GM21786 (cell line): ENCODE measurements at regions not wholly inside any gene's neighbourhood (a gene's known extent, or its start where the extent isn't known, plus 50 kb on each side); places are given as distances from the start of the nearest gene placed in this dataset.
"Not testable (repeated sequence)": the region's sequence is repeated elsewhere in the genome, so short reads cannot be mapped to it uniquely, and the experiment has no call there.

Source experiments
- ATAC-seq: cut with Tn5 transposase; IDR thresholded peaks from one replicate; pipeline ENCODE4 v1.9.1; 2021; ENCODE audit not compliant: unreplicated experiment

DNA sequence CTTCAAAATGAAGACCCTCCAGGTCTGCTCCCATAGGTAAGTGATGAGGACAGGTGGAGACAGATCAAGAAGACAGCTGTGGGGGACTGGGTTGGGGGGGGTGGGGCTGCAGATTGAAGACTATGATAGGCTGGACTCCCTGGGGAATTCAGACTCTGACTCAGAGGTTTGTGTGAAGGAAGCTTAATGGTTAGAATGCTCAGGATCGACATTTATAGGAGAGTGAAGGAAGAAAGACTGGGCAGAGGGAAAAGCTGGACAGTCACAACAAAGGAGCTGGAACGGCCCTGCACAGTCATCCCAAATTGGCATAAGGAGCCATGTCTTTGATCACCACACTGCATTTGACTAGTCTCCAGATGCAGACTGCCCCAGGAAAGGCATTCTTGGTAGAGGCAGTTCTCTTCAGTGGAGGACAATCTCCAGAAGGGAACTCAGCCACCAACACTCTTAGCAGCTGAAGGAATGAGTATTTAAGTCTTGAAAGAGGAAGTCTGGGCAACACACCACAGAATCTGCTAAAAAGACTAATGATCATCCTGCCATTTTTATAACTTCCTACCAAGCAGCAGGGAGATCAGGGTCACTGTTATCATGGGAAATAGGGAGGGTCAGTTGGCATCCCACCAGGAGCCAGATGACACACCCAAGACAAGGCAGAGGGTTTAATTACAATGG lies 120.0 kb upstream of the ZC3H11B start:
- no peak for ATAC-seq

DNA sequence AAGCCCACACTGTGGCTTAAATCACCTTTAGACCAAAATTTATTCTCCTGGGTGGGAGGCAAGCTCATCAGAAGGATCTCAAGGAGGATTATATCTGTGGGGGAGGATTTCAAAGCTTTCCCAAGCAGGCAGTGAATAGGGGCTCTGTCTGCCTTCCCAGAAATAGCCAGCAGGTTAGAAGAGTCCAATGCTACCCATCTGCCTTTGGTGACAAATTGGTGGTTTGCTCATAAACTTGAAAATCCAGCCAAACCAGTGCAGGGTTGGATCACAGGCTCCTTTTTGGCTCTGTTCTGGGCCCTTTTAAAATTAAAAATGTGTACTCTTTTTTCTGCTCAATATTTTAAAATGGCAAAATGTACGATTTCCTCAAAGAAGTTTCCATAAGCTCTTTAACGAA lies 118.9 kb upstream of the ZC3H11B start:
- ATAC-seq: no peak

DNA sequence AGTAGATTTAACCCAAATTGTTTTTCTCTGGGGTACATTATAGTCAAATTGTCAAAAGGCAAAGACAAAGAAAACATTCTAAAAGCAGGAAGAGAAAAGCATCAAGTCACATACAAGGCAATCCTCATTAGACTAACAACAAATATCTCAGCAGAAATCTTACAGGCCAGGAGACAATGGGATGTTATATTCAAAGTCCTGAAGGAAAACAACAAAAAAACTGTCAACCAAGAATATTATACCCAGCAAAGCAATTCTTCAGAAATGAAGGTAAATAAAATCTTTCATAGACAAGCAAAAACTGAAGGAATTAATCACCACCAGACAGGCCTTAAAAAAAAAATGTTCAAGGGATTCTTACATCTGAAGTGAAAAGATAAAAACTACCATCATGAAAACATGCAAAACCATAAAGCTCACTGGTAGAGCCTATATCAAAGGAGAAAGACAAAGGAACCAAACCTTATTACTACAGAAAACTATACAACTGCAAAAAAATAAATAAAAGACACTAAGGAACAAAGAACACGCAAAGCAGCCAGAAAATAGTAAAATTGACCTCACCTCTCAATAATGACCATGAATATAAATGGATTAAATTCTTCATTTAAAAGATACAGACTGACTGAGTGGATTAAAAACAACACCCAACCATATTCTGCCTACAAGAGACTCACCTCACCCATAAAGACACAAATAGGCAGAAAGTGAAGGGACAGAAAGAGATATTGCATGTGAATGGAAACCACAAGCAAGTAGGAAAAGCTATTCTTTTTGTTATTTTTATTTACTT lies 113.8 kb upstream of the ZC3H11B start:
- ATAC-seq: no peak

DNA sequence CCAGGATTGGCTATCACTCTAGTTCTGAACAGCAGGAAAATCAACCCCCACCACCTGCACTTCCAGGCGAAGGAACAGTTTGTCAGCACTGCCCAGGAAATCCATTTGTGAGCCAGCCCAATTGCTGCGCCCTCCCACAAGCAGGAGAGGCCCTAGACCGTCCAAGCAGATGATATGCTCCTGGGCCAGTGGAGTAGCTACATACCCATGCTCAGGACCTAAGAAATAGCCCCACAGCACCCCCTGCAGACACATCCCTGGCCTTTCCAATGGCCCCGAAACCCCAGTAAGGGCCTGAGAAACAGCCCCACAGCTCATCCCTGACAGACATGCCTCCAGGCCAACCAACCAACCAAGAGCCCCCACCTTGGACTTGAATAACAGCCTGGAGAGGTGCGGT lies 111.5 kb upstream of the ZC3H11B start:
- no peak for ATAC-seq

DNA sequence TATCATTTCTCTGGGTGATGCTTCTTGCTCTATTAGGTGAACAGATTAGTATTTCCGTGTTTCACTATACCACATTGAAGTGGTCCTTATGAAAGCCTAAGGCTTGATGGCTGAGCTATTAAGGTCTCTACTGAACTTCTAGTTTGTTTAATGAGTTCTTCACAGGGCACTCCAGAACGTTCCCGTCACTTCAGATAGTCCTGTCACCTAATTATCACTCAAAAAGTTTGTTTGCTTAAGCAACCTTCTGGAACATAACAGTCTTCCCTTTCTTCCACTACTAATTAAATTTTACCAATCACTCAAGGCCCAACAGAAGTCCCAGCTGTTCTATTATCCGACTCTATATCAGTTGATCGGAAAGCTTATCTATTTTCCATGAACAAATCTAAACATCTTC lies 104.6 kb upstream of the ZC3H11B start:
- no peak for ATAC-seq

DNA sequence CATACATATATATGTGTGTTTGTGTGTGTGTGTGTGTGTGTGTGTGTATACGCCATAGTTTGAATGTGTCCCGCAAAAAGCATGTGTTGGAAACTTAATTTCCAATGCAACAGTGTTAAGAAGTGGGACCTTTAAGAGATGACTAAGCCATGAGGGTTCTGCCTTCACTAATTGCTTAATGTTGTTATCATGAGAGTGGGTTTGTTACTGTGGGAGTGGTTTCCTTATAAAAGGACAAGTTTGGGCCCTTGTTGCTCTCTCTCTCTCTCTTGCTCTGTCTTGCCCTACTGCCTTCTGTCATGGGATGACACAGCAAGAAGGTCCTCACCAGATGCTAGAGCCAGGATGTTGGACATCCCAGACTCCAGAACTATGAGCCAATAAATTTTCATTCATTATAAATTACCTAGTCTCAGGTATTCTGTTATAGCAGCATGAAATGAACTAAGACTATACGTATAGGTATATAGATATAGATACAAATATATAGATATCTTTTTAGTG lies 103.8 kb upstream of the ZC3H11B start:
- ATAC-seq: no peak

DNA sequence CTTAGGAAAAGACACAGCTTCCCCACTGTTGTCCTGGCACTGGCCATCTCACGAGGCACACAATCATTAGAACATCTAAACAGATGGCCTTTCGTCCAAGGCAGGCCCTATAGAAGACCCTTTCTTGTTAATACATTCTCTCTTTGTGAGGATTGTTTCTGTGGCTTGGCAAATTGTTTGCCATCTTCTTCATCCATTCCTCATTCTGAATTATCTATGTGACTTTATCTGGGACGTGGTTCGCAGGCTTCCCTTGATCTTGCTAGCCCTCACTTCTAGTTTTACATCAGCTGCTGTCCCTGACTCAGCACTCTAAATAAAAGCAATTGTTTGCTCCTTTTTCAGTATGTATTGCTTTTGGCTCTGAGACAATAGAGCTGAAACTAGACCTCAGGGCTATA lies 101.1 kb upstream of the ZC3H11B start:
- no peak for ATAC-seq

DNA sequence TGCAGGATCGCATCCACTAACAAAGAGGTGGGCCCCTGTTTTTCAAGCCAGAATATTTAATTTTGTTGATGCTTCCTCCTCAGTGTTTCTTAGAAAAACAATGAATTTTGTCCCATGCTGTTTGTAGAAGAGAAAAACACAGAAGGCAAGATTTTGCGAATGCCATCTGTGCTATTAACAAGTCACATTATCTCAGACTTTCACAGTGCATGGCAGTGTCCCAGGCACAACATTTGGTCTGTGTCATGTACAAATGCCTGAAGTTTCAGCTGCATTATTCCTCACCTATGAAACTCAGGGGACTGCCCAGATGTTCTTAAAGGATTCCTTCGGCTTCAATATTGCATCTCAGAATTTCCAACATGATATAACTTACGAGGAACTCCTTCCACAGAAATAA lies 99.6 kb upstream of the ZC3H11B start:
- ATAC-seq: no peak

DNA sequence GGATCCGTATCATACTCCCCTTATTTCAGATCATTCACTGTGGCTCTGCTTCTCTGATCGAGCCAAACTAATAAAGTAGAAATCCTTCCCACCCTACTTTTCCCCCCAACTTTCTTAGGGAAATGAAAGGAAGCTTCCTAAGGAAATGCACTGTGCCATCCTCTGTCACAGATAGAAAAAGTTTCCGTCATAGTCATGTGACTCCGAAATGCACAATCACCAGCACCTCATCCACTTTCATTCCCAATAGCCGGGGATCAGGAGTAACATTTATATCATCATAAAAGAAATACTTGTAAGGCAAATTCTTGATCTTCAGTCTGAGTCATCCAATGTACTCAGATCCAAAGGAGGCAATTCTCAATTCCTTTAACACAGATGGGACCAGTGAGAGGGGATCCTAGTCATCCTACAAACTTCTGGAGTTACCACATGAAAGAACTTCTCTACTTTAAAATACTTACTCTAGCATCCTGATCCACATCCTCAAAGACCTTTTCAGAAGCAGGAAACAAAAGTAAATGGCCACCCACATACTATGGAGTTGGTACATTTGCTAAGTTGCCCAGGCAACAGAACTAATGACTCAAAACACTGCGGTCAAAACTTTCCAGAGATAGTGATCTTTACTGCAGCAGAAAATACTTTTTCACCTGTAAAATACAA lies 97.8 kb upstream of the ZC3H11B start:
- ATAC-seq: no peak

DNA sequence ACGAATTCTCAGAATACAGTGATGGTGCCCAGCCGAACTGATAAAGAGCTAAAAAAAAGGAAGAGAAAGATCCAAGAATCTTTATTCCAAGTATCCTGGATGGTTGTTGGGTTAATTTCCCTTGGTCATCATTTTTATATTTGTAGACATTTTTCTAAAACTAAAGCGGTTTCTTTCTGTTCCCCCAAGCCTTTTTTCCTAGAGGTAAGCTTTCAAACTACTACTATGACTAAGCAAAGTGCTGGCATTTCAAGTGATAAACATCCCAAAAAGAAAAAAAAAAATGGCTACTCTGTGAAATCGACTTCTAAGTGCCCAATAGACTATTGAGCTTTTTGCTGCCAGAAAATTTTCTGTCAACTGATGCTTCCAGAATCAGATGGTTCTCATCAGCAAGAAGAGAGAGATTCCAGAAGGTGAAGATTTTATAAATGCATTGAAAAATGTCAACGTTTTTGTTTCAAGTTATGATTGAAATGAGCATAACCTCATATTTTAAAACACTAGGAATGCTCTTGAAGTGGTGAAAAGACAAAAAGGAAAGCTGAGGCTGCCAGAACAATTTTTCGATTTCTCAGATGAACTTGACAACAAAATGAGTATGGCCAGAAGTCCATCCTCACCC lies 96.1 kb upstream of the ZC3H11B start:
- ATAC-seq: no peak

DNA sequence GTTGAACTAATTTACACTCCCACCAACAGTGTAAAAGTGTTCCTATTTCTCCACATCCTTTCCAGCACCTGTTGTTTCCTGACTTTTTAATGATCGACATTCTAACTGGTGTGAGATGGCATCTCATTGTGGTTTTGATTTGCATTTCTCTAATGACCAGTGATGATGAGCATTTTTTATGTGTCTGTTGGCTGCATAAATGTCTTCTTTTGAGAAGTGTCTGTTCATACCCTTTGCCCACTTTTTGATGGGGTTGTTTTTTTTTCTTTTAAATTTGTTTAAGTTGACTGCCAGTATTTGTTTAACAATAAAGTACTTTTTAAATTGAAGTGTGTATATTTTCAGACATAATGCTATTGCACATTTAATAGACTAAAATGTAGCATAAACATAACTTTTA lies 95.0 kb upstream of the ZC3H11B start:
- ATAC-seq: not testable (repeated sequence)

DNA sequence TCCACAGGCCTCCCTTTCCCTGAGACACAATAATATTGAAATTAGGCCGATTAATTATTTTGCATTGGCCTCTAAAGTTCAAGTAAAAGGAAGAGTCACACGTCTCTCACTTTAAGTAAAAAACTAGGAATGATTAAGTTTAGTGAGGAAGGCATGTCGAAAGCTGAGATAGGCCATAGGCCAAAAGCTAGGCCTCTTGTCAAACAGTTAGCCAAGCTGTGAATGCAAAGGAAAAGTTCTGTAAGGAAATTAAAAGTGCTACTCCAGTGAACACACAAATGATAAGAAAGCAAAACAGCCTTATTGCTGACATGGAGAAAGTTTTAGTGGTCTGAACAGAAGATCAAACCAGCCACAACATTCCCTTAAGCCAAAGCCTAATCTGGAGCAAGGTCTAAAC lies 91.4 kb upstream of the ZC3H11B start:
- ATAC-seq: not testable (repeated sequence)

DNA sequence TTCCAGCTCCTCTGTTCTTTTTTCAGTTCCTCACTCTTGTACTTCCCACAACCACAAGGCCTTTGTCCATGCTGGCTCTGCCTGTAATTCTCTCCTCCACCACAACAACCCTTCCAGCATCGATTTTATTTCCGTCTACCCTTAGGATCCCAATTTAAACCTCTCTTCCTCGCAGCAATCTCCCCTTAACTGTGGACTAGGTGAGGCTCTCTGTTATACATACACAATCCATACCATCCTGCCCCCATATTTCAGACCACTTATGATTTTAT lies 90.4 kb upstream of the ZC3H11B start:
- no peak for ATAC-seq

DNA sequence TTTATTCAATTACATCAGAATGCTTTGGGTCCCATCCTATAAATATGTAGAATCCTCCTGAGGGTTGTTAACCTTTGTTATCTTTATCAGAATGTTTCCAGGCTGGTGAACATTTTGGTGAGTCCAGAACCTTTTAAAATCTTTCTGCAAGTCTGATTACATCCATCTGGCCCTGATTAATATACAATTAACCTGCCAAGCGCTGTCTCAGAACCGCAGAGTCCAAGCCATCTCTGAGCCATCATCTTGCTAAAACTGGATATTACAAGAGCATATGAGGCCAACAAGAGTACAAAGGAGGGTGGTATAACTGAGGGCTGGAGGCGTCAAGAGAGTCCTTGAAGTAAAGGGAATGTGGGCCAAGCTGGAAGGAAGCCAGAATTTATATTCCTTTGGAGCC lies 88.6 kb upstream of the ZC3H11B start:
- ATAC-seq: no peak

DNA sequence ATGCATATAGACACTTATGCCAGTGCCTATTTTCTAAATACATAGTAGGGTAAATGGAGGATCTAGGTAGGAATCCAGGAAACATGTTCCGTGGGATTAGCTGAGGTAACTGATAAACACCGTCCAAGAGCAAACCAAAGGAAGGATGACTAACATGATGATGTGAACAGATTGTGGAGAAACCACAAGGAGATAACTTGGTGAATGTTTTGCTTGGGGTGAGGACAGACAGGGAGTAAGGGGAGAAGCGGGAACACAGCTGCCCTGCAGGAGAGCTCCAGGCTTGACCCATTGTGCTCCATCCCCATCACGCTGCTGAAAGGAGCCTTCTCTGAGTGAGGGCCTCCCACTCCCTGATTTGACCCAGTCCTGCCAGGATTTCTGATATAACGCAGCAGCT lies 87.0 kb upstream of the ZC3H11B start:
- no peak for ATAC-seq

DNA sequence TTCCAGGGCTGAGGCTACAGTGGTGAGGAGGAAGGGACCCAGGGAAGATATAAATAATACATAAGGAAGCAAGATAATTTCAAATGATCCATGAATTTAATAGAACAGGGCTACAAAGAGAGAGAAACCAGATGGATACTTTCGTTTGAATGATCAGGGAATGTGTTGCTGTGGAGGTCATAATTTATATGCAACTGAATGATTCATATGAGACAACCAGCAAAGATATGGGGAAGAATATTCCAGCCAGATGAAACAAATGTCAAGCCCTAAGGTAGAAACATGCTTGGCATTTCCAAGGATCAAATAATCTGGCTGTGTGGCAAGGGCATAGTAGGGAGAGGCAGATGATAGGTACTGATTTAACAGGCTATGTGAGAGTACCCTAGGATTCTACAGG lies 84.8 kb upstream of the ZC3H11B start:
- ATAC-seq: no peak

DNA sequence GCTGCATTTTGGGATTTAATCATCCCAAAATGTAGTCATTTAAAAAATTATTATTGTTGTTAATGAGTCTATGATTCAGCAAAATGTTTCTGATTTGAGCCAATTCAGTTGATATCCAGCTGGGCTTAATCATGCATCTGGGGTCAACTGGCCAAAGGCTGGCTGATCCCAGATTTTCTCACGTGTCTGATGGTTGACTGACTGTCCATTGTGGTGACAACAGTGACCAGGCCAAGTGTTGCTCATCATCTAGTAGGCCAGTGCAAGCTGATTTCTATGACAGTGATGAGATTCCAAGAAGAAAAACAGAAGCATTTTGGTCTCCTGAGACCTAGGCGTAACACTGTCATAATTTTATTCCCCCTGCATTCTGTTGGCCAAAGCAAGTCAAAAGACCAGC lies 80.1 kb upstream of the ZC3H11B start:
- ATAC-seq: no peak

DNA sequence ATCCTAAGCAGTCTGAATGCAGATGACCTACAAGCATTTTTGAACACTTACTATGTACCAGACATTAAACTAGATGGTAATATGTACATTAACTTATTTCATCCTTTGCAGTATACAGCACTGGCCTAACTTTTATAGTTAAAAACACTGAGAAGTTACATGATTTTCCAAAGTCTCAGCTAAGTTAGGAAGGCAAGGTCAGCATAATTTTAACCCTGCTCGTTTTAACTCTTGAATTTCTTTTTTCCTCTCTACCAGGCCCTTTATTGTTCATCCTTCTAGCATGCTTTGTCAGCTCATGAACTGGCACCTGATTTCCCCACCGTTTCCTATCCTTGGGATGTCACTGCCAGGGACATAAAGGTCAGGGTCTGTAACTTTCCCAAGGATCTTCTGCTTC lies 76.9 kb upstream of the ZC3H11B start:
- ATAC-seq: no peak

DNA sequence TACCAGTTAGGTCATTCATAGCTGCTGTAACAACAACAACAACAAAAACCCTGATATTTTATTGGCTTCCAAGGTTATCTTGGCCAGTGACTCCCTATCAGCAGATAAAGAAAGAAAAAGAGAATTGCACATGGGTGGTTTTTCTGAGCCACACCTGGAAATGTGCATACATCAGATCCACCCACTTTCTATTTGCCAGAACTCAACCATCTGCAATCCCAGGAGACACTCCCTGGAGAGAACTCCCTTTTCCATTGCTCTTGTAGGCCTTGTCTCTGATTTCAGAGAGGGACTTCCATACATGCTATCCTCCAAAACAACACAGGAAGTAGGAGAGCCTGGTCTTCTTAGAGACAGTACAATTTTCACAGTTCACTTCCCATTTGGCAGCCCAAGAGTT lies 74.9 kb upstream of the ZC3H11B start:
- no peak for ATAC-seq

DNA sequence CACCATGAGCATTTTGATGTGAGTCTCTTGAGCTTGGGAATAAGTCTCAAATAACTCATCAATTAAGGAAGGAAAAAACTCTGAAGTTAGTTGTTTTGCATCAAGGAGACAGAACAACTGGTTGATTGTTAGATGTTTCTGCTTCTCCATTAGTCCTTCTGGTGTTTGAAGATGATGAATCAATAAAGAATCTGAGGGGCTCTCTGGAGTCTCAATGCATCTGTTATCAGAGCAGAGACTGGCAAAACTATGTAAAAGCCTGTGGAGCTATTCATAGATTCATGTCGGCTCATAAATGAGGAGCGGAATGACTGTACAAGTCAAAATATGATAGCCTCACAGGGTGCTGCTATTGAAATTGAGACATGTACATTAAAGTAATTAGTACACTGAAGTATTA lies 73.3 kb upstream of the ZC3H11B start:
- ATAC-seq: no peak

DNA sequence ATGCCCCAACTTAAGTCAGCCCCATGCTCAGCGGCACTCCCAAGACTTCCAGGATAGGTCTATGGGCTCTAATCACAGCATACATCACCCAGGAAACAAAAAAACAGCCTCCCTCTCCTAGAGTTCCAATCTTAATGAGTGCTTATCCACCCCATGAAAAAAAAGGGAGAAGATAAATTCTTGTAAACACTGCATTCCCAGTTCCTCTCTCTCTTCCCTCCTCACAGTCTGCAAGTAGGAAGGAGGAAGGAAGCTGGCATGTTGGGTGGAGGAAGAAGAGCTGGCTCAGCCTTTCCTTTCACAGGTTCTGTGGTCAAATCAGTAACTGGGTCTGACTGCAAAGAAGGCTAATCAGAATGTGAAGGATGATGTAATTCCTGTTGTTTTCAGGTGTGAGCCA lies 69.9 kb upstream of the ZC3H11B start:
- no peak for ATAC-seq

DNA sequence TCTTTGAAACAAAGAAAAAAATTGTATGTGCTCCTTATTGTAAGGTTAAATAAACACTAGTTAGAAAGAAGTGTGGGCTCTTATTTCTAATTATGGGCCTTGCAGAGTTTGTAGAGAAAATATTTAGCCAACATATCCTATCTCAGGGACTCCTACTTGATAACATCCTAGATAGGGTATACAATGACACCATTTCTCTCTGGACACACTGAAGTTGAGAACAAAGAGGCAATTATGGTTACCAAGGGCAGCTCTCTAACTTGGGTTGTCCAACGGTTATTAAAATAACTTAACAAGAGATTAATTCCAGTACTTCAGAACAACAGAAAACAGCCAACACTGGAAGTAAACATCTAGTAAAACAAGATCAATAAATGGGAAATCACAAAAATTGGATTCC lies 69.0 kb upstream of the ZC3H11B start:
- ATAC-seq: no peak
